GM12891 (cell line): ENCODE measurements at regions not wholly inside any gene's neighbourhood (a gene's known extent, or its start where the extent isn't known, plus 50 kb on each side); places are given as distances from the start of the nearest gene placed in this dataset.

ENCODE experiments used
- POLR2A ChIP-seq: IDR thresholded peaks from 2 replicates; pipeline ENCODE4 v1.6.1; 2011; ENCODE audit warnings: low read depth, low read length, control low read depth
- POLR2AphosphoS5 ChIP-seq: IDR thresholded peaks from 2 replicates; pipeline ENCODE4 v1.6.1; 2011; ENCODE audit warnings: low read depth, low read length, control low read depth

- TF ChIP-seq POLR2AphosphoS5 (no peak), POLR2A (no peak)
Observed at GRCh38 chr5:61783481-61783880, 451.4 kb downstream of the ZSWIM6 start.
